HL-60 (cell line): ENCODE measurements at regions not wholly inside any gene's neighbourhood (a gene's known extent, or its start where the extent isn't known, plus 50 kb on each side); places are given as distances from the start of the nearest gene placed in this dataset.

Experiments
- DNase-seq, 2 experiments: peaks; one replicate each; pipeline ENCODE4 v3.0.0-alpha.2; 2010 to 2020; ENCODE audit warnings: low read depth in 1 of 2, low spot score in 1 of 2
- H3K27ac ChIP-seq: fragments of 250-450 bp; sonication (Bioruptor Pico); replicated peaks from 2 replicates; pipeline ENCODE4 v1.5.1; 2020; ENCODE audit warnings: mild to moderate bottlenecking, moderate library complexity
- H3K27me3 ChIP-seq: fragments of 250-450 bp; sonication (Bioruptor Pico); 2 replicates; pipeline ENCODE4 v1.5.1; 2021; ENCODE audit warnings: mild to moderate bottlenecking, moderate library complexity; ENCODE audit not compliant: insufficient read depth, poor library complexity, severe bottlenecking
- H3K4me3 ChIP-seq: replicated peaks from 2 replicates; pipeline ENCODE4 v1.5.1; 2011; ENCODE audit warnings: mild to moderate bottlenecking, control low read depth, low read length; ENCODE audit not compliant: insufficient read depth
- GABPA ChIP-seq: IDR thresholded peaks from 2 replicates; pipeline ENCODE4 v1.6.1; 2012; ENCODE audit warnings: low read depth
- POLR2AphosphoS5 ChIP-seq: IDR thresholded peaks from 2 replicates; pipeline ENCODE4 v1.6.1; 2012; ENCODE audit warnings: low read depth
- SPI1 ChIP-seq: IDR thresholded peaks from 2 replicates; pipeline ENCODE4 v1.6.1; 2012; ENCODE audit warnings: low read depth, mild to moderate bottlenecking, borderline replicate concordance
- TF ChIP-seq, protein P1 (sequence below): IDR thresholded peaks from 2 replicates; pipeline ENCODE4 v1.6.1; 2012; ENCODE audit warnings: low read depth; ENCODE audit not compliant: insufficient replicate concordance
- TF ChIP-seq, protein P2 (sequence below): IDR thresholded peaks from one replicate; pipeline ENCODE4 v1.5.1; 2011; ENCODE audit warnings: low read length, control low read depth, inconsistent platforms; ENCODE audit not compliant: insufficient read depth

DNA sequence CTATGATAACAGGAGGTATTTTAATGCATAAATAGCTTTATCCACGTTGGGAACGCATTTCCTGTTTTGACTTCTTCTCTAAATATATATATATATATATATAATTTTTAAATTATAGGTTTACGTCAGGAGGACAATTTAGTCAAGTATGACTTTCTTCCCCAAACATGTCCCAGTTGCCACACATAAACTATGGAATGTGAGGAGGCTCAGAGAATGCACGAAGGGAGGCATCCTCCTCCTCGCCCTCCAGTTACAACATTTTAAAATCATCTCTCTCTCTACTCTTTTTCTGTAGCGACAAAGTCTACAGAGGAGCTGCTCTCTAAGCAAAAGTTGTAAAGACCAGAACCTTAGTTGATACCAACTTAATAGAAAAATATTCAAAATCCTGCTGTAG lies 106.9 kb upstream of the LYZL1 start:
- Histone ChIP-seq H3K27ac (no peak overlapping the region), H3K27me3 (no peaks in the 10 kb centered on the region), H3K4me3 (no peak overlapping the region)
- DNase-seq, result no peak
- no peak for TF ChIP-seq SPI1
- TF ChIP-seq, protein P1, sequence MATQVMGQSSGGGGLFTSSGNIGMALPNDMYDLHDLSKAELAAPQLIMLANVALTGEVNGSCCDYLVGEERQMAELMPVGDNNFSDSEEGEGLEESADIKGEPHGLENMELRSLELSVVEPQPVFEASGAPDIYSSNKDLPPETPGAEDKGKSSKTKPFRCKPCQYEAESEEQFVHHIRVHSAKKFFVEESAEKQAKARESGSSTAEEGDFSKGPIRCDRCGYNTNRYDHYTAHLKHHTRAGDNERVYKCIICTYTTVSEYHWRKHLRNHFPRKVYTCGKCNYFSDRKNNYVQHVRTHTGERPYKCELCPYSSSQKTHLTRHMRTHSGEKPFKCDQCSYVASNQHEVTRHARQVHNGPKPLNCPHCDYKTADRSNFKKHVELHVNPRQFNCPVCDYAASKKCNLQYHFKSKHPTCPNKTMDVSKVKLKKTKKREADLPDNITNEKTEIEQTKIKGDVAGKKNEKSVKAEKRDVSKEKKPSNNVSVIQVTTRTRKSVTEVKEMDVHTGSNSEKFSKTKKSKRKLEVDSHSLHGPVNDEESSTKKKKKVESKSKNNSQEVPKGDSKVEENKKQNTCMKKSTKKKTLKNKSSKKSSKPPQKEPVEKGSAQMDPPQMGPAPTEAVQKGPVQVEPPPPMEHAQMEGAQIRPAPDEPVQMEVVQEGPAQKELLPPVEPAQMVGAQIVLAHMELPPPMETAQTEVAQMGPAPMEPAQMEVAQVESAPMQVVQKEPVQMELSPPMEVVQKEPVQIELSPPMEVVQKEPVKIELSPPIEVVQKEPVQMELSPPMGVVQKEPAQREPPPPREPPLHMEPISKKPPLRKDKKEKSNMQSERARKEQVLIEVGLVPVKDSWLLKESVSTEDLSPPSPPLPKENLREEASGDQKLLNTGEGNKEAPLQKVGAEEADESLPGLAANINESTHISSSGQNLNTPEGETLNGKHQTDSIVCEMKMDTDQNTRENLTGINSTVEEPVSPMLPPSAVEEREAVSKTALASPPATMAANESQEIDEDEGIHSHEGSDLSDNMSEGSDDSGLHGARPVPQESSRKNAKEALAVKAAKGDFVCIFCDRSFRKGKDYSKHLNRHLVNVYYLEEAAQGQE, result no peak
- no peak for TF ChIP-seq GABPA
- TF ChIP-seq, protein P2, sequence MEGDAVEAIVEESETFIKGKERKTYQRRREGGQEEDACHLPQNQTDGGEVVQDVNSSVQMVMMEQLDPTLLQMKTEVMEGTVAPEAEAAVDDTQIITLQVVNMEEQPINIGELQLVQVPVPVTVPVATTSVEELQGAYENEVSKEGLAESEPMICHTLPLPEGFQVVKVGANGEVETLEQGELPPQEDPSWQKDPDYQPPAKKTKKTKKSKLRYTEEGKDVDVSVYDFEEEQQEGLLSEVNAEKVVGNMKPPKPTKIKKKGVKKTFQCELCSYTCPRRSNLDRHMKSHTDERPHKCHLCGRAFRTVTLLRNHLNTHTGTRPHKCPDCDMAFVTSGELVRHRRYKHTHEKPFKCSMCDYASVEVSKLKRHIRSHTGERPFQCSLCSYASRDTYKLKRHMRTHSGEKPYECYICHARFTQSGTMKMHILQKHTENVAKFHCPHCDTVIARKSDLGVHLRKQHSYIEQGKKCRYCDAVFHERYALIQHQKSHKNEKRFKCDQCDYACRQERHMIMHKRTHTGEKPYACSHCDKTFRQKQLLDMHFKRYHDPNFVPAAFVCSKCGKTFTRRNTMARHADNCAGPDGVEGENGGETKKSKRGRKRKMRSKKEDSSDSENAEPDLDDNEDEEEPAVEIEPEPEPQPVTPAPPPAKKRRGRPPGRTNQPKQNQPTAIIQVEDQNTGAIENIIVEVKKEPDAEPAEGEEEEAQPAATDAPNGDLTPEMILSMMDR, result no peak
- no peak for TF ChIP-seq POLR2AphosphoS5

DNA sequence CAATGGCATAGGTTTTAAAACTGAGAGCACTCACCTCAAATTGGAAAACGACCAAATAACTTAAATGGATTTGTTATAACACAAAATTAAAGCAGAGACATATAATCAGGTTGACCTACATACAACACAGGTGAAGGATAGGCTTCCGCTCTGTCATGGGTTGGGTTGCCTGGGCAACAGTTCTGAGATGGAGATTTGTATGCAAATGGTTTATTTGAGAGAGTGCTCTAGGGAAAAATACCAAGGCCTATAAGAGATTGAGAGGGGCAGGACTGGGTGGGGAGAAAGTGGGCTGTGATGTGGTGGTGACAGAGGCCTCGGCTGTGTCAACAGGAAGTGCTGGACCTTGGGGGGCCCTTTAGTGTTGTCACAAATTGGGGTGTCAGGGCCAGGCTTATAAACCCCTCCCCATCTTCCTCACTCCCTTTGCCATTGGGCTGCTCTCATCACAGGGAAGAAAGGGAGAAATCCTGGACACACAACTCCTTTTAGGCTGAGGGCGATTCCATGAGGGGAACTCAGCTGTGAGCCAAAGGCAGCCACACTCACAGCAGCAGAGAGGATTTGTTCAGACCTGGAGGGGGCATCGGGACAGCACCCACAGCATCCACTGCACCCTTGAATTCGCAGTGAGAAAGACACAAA lies 105.4 kb upstream of the LYZL1 start:
- peaks cover 2% of the 10 kb centered on the region for H3K27me3 ChIP-seq

DNA sequence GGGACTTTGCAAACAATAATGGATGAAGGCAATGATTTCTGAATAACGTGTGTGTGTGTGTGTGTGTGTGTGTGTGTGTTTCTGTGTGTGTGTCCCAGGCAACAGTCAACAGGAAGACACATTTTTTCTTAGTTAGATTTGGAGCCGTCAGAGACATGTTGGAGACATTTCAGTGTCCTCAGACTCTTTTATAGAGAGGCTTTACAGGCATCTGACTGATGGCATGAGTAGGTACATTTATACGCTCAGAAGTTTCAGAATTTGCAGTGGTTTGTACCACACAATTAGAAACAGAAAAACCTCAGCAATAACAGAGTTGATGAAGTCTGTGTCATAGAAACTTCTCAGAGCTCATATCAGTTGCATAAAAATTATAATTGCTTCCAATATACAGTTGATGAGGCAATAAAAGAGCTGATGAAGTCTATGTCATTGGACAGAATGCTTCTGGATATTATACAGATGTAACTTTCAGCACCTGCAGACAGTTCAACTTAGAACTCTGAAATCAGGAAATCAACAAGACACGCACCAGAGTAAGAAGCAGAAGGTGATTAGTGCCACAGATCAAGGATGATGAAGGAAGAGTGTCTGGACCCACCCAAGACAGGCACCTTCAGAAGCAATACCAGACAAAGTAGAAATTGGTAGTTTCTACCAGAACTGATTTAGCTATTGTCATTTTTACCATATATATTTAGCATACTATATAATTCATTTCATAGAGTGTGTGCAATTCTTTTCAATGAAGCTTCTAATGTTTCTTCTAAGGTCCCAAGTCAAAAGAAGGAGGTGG lies 104.5 kb upstream of the LYZL1 start:
- no peak overlapping the region for H3K4me3 ChIP-seq
- no peak for DNase-seq
- peaks cover 2% of the 10 kb centered on the region for H3K27me3 ChIP-seq
- no peak for TF ChIP-seq SPI1
- no peak for TF ChIP-seq POLR2AphosphoS5
- no peak for TF ChIP-seq GABPA
- TF ChIP-seq, protein P2, result no peak
- TF ChIP-seq, protein P1, result no peak
- no peak overlapping the region for H3K27ac ChIP-seq

More for the DNA sequence above, 105.4 kb upstream of the LYZL1 start:
- TF ChIP-seq, protein P2, result no peak
- TF ChIP-seq GABPA, result no peak
- no peak for TF ChIP-seq POLR2AphosphoS5
- TF ChIP-seq, protein P1, result no peak
- no peak for TF ChIP-seq SPI1
- DNase-seq, result no peak
- Histone ChIP-seq H3K27ac (no peak overlapping the region), H3K4me3 (no peak overlapping the region)
